DOHH2 (cell line): ENCODE measurements at regions not wholly inside any gene's neighbourhood (a gene's known extent, or its start where the extent isn't known, plus 50 kb on each side); places are given as distances from the start of the nearest gene placed in this dataset.
"Not testable (repeated sequence)": the region's sequence is repeated elsewhere in the genome, so short reads cannot be mapped to it uniquely, and the experiment has no call there.

Experiments used
- H3F3A ChIP-seq: fragments of 200-600 bp; sonication (generic), shearing (Covaris generic); 2 replicates; pipeline ENCODE4 v1.6.0; 2016; ENCODE audit warnings: antibody characterized with exemption, mild to moderate bottlenecking; ENCODE audit not compliant: control insufficient read depth, insufficient read depth
- H3K27ac ChIP-seq: fragments of 200-600 bp; sonication (generic); 2 replicates; pipeline ENCODE4 v1.5.1; 2014; ENCODE audit warnings: low read depth, mild to moderate bottlenecking, low read length, moderate library complexity
- H3K27me3 ChIP-seq: fragments of 200-600 bp; sonication (generic); 2 replicates; pipeline ENCODE4 v1.6.1; 2014; ENCODE audit warnings: mild to moderate bottlenecking, low read length, mixed read lengths; ENCODE audit not compliant: control insufficient read depth
- H3K36me3 ChIP-seq: fragments of 200-600 bp; sonication (generic); 2 replicates; pipeline ENCODE4 v1.6.1; 2014; ENCODE audit warnings: mild to moderate bottlenecking, low read length, moderate library complexity, mixed read lengths; ENCODE audit not compliant: control insufficient read depth
- H3K4me1 ChIP-seq: fragments of 200-600 bp; sonication (generic); 2 replicates; pipeline ENCODE4 v1.6.1; 2014; ENCODE audit warnings: mild to moderate bottlenecking, low read length, mixed read lengths; ENCODE audit not compliant: control insufficient read depth
- H3K4me2 ChIP-seq: fragments of 200-600 bp; sonication (generic); 2 replicates; pipeline ENCODE4 v1.6.0; 2014; ENCODE audit warnings: mild to moderate bottlenecking, low read length, moderate library complexity
- H3K4me3 ChIP-seq: fragments of 200-600 bp; sonication (generic); 2 replicates; pipeline ENCODE4 v1.5.1; 2014; ENCODE audit warnings: mild to moderate bottlenecking, low read length, mixed read lengths
- H3K79me2 ChIP-seq: fragments of 200-600 bp; sonication (generic); 2 replicates; pipeline ENCODE4 v1.6.1; 2014; ENCODE audit warnings: mild to moderate bottlenecking, low read length, mixed read lengths; ENCODE audit not compliant: control insufficient read depth
- H3K9me2 ChIP-seq: fragments of 200-600 bp; sonication (generic); replicated peaks from 2 replicates; pipeline ENCODE4 v1.6.1; 2014; ENCODE audit warnings: mild to moderate bottlenecking, low read length, mixed read lengths; ENCODE audit not compliant: control insufficient read depth
- H3K9me3 ChIP-seq: fragments of 200-600 bp; sonication (generic); 2 replicates; pipeline ENCODE4 v1.6.1; 2014; ENCODE audit warnings: antibody characterized with exemption, low read length, mixed read lengths; ENCODE audit not compliant: control insufficient read depth, insufficient read depth
- H4K20me1 ChIP-seq: fragments of 200-600 bp; sonication (generic); 2 replicates; pipeline ENCODE4 v1.6.0; 2014; ENCODE audit warnings: low read depth, mild to moderate bottlenecking, antibody characterized with exemption, low read length, moderate library complexity; ENCODE audit not compliant: control insufficient read depth, insufficient read depth
- EZH2phosphoT487 ChIP-seq: fragments of 200-600 bp; sonication (generic); IDR thresholded peaks from 2 replicates; pipeline ENCODE4 v1.6.1; 2017; ENCODE audit warnings: borderline replicate concordance, mild to moderate bottlenecking, antibody characterized with exemption, low read length, moderate library complexity, mixed read lengths
- TF ChIP-seq, protein P1 (sequence below): fragments of 200-600 bp; sonication (generic); IDR thresholded peaks from one replicate; pipeline ENCODE4 v1.5.1; 2014; ENCODE audit warnings: antibody characterized with exemption, mild to moderate bottlenecking, low read depth, low read length; ENCODE audit not compliant: poor library complexity, severe bottlenecking

DNA sequence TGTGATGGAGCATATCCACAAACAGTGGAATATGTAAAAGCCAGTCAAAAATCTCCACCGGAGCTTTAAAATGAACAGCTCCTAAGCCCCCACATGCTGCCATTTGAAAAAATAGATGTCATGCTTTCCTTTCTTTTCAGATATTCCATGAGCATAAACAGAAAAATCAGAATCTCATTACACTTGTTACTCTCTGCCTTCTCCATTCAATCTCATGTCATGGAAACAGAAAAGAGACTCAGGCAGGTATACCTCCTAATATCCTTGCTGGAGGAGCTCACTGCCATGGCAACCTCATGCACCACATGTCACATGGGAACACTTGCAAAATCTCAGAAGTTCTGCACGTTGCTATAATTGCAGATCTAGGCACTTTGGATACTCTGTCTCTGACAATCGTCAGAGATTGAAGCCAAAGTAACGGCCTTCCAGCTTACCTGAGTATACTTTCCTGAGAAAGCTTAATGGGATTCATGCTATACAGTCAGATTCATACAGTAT lies 317.0 kb upstream of the ADAMTS9 start:
- no peak for TF ChIP-seq EZH2phosphoT487
- TF ChIP-seq, protein P1, sequence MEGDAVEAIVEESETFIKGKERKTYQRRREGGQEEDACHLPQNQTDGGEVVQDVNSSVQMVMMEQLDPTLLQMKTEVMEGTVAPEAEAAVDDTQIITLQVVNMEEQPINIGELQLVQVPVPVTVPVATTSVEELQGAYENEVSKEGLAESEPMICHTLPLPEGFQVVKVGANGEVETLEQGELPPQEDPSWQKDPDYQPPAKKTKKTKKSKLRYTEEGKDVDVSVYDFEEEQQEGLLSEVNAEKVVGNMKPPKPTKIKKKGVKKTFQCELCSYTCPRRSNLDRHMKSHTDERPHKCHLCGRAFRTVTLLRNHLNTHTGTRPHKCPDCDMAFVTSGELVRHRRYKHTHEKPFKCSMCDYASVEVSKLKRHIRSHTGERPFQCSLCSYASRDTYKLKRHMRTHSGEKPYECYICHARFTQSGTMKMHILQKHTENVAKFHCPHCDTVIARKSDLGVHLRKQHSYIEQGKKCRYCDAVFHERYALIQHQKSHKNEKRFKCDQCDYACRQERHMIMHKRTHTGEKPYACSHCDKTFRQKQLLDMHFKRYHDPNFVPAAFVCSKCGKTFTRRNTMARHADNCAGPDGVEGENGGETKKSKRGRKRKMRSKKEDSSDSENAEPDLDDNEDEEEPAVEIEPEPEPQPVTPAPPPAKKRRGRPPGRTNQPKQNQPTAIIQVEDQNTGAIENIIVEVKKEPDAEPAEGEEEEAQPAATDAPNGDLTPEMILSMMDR: no peak
- H3K9me3 ChIP-seq: no peaks in the 10 kb centered on the region
- no peak overlapping the region for H3K4me3 ChIP-seq
- no peaks in the 10 kb centered on the region for H4K20me1 ChIP-seq
- H3K36me3 ChIP-seq: no peaks in the 10 kb centered on the region
- no peak overlapping the region for H3K4me2 ChIP-seq
- H3K79me2 ChIP-seq: no peaks in the 10 kb centered on the region
- H3K4me1 ChIP-seq: no peaks in the 10 kb centered on the region
- H3F3A ChIP-seq: no peaks in the 10 kb centered on the region
- H3K27me3 ChIP-seq: no peaks in the 10 kb centered on the region
- H3K9me2 ChIP-seq: no peaks in the 10 kb centered on the region
- H3K27ac ChIP-seq: no peak overlapping the region

DNA sequence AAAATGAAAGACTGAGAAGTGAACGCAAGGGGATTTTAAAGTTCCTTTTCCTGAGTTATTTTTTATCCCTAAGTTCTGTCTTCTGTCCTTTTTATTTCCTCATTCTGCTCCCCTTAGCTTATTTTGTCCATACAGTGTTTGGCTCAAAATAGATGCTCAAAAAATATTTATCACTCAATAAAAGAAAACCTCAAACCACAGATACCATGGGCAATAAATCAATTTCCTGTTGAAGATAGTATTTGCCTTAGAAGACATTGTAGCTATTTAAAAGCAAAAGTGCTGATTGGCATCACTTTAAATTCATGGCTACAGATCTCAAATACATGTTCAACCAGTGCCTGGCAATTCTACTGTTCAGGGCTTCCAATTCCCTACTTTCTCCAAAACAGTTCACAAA lies 316.5 kb upstream of the ADAMTS9 start:
- Histone ChIP-seq H3K4me2 (no peak overlapping the region), H3K36me3 (no peaks in the 10 kb centered on the region), H3F3A (no peaks in the 10 kb centered on the region), H3K27ac (no peak overlapping the region), H4K20me1 (no peaks in the 10 kb centered on the region), H3K27me3 (no peaks in the 10 kb centered on the region), H3K4me3 (no peak overlapping the region), H3K9me3 (no peaks in the 10 kb centered on the region), H3K9me2 (no peaks in the 10 kb centered on the region), H3K79me2 (no peaks in the 10 kb centered on the region), H3K4me1 (no peaks in the 10 kb centered on the region)
- TF ChIP-seq, protein P1: no peak
- TF ChIP-seq EZH2phosphoT487: no peak

DNA sequence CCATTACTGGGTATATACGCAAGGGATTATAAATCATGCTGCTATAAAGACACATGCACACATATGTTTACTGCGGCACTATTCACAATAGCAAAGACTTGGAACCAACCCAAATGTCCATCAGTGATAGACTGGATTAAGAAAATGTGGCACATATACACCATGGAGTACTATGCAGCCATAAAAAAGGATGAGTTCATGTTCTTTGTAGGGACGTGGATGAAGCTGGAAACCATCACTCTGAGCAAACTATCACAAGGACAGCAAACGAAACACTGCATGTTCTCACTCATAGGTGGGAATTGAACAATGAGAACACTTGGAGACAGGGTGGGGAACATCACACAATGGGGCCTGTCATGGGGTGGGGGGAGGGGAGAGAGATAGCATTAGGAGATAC lies 313.3 kb upstream of the ADAMTS9 start:
- H3K27me3 ChIP-seq, H3K4me1 ChIP-seq, H3K4me2 ChIP-seq, H3K9me3 ChIP-seq, H4K20me1 ChIP-seq, H3K4me3 ChIP-seq, H3K9me2 ChIP-seq, H3K36me3 ChIP-seq, H3K79me2 ChIP-seq, H3K27ac ChIP-seq, H3F3A ChIP-seq: not testable (repeated sequence)

DNA sequence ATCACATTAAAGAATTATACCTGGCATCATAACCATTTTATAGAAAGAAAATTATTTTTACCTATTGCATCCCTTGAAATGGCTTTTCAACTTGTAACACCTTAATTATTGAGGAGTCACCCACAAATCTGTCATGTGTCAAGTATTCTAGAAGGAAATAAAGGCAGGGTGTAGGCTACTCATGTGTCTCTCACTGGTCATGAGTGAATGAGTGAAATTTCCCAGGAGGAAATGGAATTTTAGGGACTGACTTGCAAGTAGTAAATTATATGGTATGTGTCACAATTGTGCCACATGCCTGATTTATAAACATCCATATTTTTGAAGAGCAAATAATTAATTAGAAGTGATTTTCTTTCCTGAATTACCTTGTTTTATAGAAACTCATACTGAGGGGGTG lies 310.5 kb upstream of the ADAMTS9 start:
- H3F3A ChIP-seq: no peaks in the 10 kb centered on the region

More for the DNA sequence above, 310.5 kb upstream of the ADAMTS9 start:
- Histone ChIP-seq H4K20me1 (no peaks in the 10 kb centered on the region), H3K79me2 (no peaks in the 10 kb centered on the region), H3K27me3 (no peaks in the 10 kb centered on the region), H3K9me3 (no peaks in the 10 kb centered on the region), H3K4me1 (no peaks in the 10 kb centered on the region), H3K4me2 (no peak overlapping the region), H3K4me3 (no peak overlapping the region), H3K9me2 (no peaks in the 10 kb centered on the region; the same call in 1 of the 2 replicates), H3K36me3 (no peaks in the 10 kb centered on the region), H3K27ac (no peak overlapping the region)
- TF ChIP-seq, protein P1: no peak
- no peak for TF ChIP-seq EZH2phosphoT487
